Liver (tissue), 8 donors: ENCODE measurements at regions not wholly inside any gene's neighbourhood (a gene's known extent, or its start where the extent isn't known, plus 50 kb on each side); places are given as distances from the start of the nearest gene placed in this dataset.

ENCODE experiments used
- DNase-seq: peaks from one replicate; pipeline ENCODE4 v3.0.0-alpha.2; 2017; ENCODE audit warnings: low spot score
- H3K27ac ChIP-seq, 2 donors: one replicate each; pipeline ENCODE4 v1.7.0; 2013; ENCODE audit warnings: inconsistent platforms in 2 of 2, low read length in 2 of 2, control low read depth in 1 of 2, low read depth in 1 of 2, mild to moderate bottlenecking in 1 of 2
- H3K27me3 ChIP-seq, 4 donors: one replicate each; pipeline versions ENCODE4 v1.6.1 to v1.7.0; 2013; ENCODE audit warnings: low read length in 3 of 4, inconsistent platforms in 1 of 4, mild to moderate bottlenecking in 1 of 4, moderate library complexity in 1 of 4; ENCODE audit not compliant: control insufficient read depth in 4 of 4, insufficient read depth in 4 of 4
- H3K36me3 ChIP-seq, 4 donors: one replicate each; pipeline versions ENCODE4 v1.6.1 to v1.7.0; 2013; ENCODE audit warnings: low read length in 3 of 4, mild to moderate bottlenecking in 3 of 4, low read depth in 1 of 4, moderate library complexity in 1 of 4; ENCODE audit not compliant: control insufficient read depth in 4 of 4, insufficient read depth in 3 of 4
- H3K4me1 ChIP-seq, 4 donors: one replicate each; pipeline versions ENCODE4 v1.6.1 to v1.7.0; 2013; ENCODE audit warnings: low read length in 3 of 4, mild to moderate bottlenecking in 3 of 4, moderate library complexity in 1 of 4; ENCODE audit not compliant: control insufficient read depth in 4 of 4, insufficient read depth in 4 of 4
- H3K4me3 ChIP-seq, 3 donors: one replicate each; pipeline versions ENCODE4 v1.6.1 to v1.7.0; 2013; ENCODE audit warnings: low read length in 3 of 3, control low read depth in 1 of 3, low read depth in 1 of 3, mild to moderate bottlenecking in 1 of 3
- H3K9ac ChIP-seq, 2 donors: one replicate each; pipeline ENCODE4 v1.7.0; 2013; ENCODE audit warnings: low read length in 2 of 2, mild to moderate bottlenecking in 2 of 2, moderate library complexity in 2 of 2, control low read depth in 1 of 2, low read depth in 1 of 2
- H3K9me3 ChIP-seq, 4 donors: one replicate each; pipeline versions ENCODE4 v1.6.1 to v1.7.0; 2013; ENCODE audit warnings: low read length in 3 of 4; ENCODE audit not compliant: control insufficient read depth in 4 of 4
- ATF3 ChIP-seq: IDR thresholded peaks from 2 replicates; pipeline ENCODE4 v1.6.1; 2016; ENCODE audit warnings: antibody characterized with exemption
- CTCF ChIP-seq: fragments of 150-350 bp; IDR thresholded peaks from 2 replicates; pipeline ENCODE4 v1.5.1; 2017; ENCODE audit warnings: improper control_type of control experiment, low read depth, low read length; ENCODE audit not compliant: missing input control
- EGR1 ChIP-seq, 2 donors: IDR thresholded peaks; 2 replicates each; pipeline ENCODE4 v1.6.1; 2016 to 2018; ENCODE audit warnings: antibody characterized with exemption in 2 of 2, low read depth in 2 of 2
- FOXA1 ChIP-seq: IDR thresholded peaks from 2 replicates; pipeline ENCODE4 v1.6.1; 2016; ENCODE audit warnings: antibody characterized with exemption
- FOXA2 ChIP-seq: IDR thresholded peaks from 2 replicates; pipeline ENCODE4 v1.6.1; 2016; ENCODE audit warnings: antibody characterized with exemption
- HNF4A ChIP-seq, 2 donors: conservative IDR thresholded peaks; 2 replicates each; pipeline ENCODE4 v1.6.1; 2016; ENCODE audit warnings: antibody characterized with exemption in 2 of 2, mild to moderate bottlenecking in 2 of 2
- HNF4G ChIP-seq: IDR thresholded peaks from 2 replicates; pipeline ENCODE4 v1.6.1; 2016; ENCODE audit warnings: antibody characterized with exemption
- JUND ChIP-seq, 2 donors: IDR thresholded peaks; 2 replicates each; pipeline ENCODE4 v1.6.1; 2016; ENCODE audit warnings: antibody characterized with exemption in 2 of 2
- NR2F2 ChIP-seq: IDR thresholded peaks from 2 replicates; pipeline ENCODE4 v1.6.1; 2016; ENCODE audit warnings: antibody characterized with exemption
- RAD21 ChIP-seq, 2 donors: IDR thresholded peaks; 2 replicates each; pipeline ENCODE4 v1.6.1; 2016; ENCODE audit warnings: antibody characterized with exemption in 2 of 2, mild to moderate bottlenecking in 2 of 2
- REST ChIP-seq: IDR thresholded peaks from 2 replicates; pipeline ENCODE4 v1.6.1; 2016; ENCODE audit warnings: antibody characterized with exemption, mild to moderate bottlenecking
- RXRA ChIP-seq, 2 donors: IDR thresholded peaks; 2 replicates each; pipeline ENCODE4 v1.6.1; 2017 to 2018; ENCODE audit warnings: antibody characterized with exemption in 2 of 2, mild to moderate bottlenecking in 1 of 2
- SP1 ChIP-seq: IDR thresholded peaks from 2 replicates; pipeline ENCODE4 v1.6.1; 2018; ENCODE audit warnings: antibody characterized with exemption, mild to moderate bottlenecking
- TAF1 ChIP-seq: conservative IDR thresholded peaks from 2 replicates; pipeline ENCODE4 v1.6.1; 2016; ENCODE audit warnings: antibody characterized with exemption, mild to moderate bottlenecking
- YY1 ChIP-seq: IDR thresholded peaks from 2 replicates; pipeline ENCODE4 v1.6.1; 2016; ENCODE audit warnings: antibody characterized with exemption, mild to moderate bottlenecking
- ZBTB33 ChIP-seq: IDR thresholded peaks from 2 replicates; pipeline ENCODE4 v1.6.1; 2016; ENCODE audit warnings: antibody characterized with exemption
- WGBS: extraction: QIAGEN DNeasy Blood & Tissue Kit; methylation state at CpG from one replicate; pipeline ENCODE4 v1.1.7; 2013; 5-methylcytosine and 5-hydroxymethylcytosine counted together
- donor health status: healthy.
- donor health status: healthy.
- donor health status: healthy.
- donor health status: healthy.
- donor health status: healthy.

- no peaks in the 10 kb centered on the region for H3K4me1 ChIP-seq
- H3K36me3 ChIP-seq, result no peaks in the 10 kb centered on the region
- no peak overlapping the region for H3K27ac ChIP-seq
- H3K9ac ChIP-seq, result no peak overlapping the region
- DNase-seq, result no peak
- TF ChIP-seq HNF4G (no peak), FOXA1 (no peak), ZBTB33 (no peak), ATF3 (no peak), REST (no peak), NR2F2 (no peak), RAD21 (IDR thresholded peaks at IDR 0.05) (no peak), RXRA (IDR thresholded peaks at IDR 0.05) (no peak), SP1 (no peak), TAF1 (no peak), JUND (IDR thresholded peaks at IDR 0.05) (no peak), HNF4A (conservative IDR thresholded peaks at IDR 0.05) (no peak)
- 67% methylated on average over 6 of the region's 6 CpGs for WGBS
- H3K4me3 ChIP-seq, result no peak overlapping the region
- no peaks in the 10 kb centered on the region for H3K27me3 ChIP-seq
- no peaks in the 10 kb centered on the region for H3K9me3 ChIP-seq
Observed at GRCh38 chr15:88393719-88394519, 73.3 kb downstream of the MRPL46 start.

GRCh38 chr15:88391700-88392099, 75.5 kb downstream of the MRPL46 start:
- Histone ChIP-seq H3K9ac (no peak overlapping the region), H3K9me3 (no peaks in the 10 kb centered on the region), H3K27me3 (peaks cover 0 to under 1% (median 0%) of the 10 kb centered on the region in 4 donors), H3K27ac (no peak overlapping the region), H3K36me3 (no peaks in the 10 kb centered on the region), H3K4me3 (no peak overlapping the region), H3K4me1 (no peaks in the 10 kb centered on the region)
- DNase-seq, result no peak
- no peak for TF ChIP-seq JUND (IDR thresholded peaks at IDR 0.05)
- no peak for TF ChIP-seq HNF4A (conservative IDR thresholded peaks at IDR 0.05)
- TF ChIP-seq RXRA (IDR thresholded peaks at IDR 0.05), result no peak
- TF ChIP-seq HNF4G, result no peak
- no peak for TF ChIP-seq RAD21 (IDR thresholded peaks at IDR 0.05)
- WGBS, result 82% methylated on average over 2 of the region's 2 CpGs

GRCh38 chr15:88391006-88391405, 76.2 kb downstream of the MRPL46 start:
- WGBS, result 92% methylated on average over 12 of the region's 12 CpGs
- H3K36me3 ChIP-seq, result no peaks in the 10 kb centered on the region
- H3K4me1 ChIP-seq, result no peaks in the 10 kb centered on the region
- H3K27ac ChIP-seq, result no peak overlapping the region
- no peak overlapping the region for H3K9ac ChIP-seq
- H3K27me3 ChIP-seq, result peaks cover 0 to 2% (median 0%) of the 10 kb centered on the region in 4 donors
- no peak for DNase-seq
- H3K4me3 ChIP-seq, result no peak overlapping the region
- H3K9me3 ChIP-seq, result no peaks in the 10 kb centered on the region
- TF ChIP-seq HNF4G (no peak), YY1 (no peak), EGR1 (IDR thresholded peaks at IDR 0.05; ENCODE audit: low read depth in 2 of 2) (no peak), ATF3 (no peak), TAF1 (no peak), FOXA1 (no peak), CTCF (no peak), FOXA2 (no peak), ZBTB33 (no peak), RAD21 (IDR thresholded peaks at IDR 0.05) (no peak), RXRA (IDR thresholded peaks at IDR 0.05) (no peak), NR2F2 (no peak), JUND (IDR thresholded peaks at IDR 0.05) (no peak)
